ENCODE measurements at regions not wholly inside any gene's neighbourhood (a gene's known extent, or its start where the extent isn't known, plus 50 kb on each side); places are given as distances from the start of the nearest gene placed in this dataset.
A peak's percentile ranks its signal among the peaks of the same experiment; 100 is the strongest.
"Not testable (repeated sequence)": the region's sequence is repeated elsewhere in the genome, so short reads cannot be mapped to it uniquely, and the experiment has no call there.

DNA sequence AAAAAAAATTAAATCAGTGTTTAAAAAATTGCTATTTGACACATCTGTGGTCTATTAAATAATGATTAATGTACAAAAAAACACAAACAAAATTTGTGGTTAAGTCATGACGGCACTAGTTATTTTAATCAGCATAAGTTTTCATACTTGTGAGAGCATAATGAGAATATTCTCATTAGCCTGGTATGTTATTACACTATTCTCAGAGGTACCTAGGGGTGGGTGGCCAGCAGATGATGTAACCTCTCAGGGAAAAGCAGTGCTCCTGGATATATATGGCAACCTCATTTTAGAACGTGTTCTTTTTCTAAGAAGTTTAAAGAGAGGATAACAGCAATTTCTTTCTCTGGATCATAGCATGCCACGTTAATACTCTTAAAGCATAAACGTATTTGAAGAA lies 109.2 kb downstream of the GJA1 start:
- Mint-ChIP-seq H3K4me3 (ENCODE audit: unreplicated experiment) (no peak overlapping the region), H3K4me1 (ENCODE audit: low read depth) (peaks cover 38% of the 10 kb centered on the region), H3K9me3 (ENCODE audit: low read depth) (no peaks in the 10 kb centered on the region), H3K27me3 (ENCODE audit: low read depth) (no peaks in the 10 kb centered on the region), H3K36me3 (ENCODE audit: low read depth) (no peaks in the 10 kb centered on the region), H3K27ac (ENCODE audit: unreplicated experiment) (no peak overlapping the region)
- TF ChIP-seq, protein P1, sequence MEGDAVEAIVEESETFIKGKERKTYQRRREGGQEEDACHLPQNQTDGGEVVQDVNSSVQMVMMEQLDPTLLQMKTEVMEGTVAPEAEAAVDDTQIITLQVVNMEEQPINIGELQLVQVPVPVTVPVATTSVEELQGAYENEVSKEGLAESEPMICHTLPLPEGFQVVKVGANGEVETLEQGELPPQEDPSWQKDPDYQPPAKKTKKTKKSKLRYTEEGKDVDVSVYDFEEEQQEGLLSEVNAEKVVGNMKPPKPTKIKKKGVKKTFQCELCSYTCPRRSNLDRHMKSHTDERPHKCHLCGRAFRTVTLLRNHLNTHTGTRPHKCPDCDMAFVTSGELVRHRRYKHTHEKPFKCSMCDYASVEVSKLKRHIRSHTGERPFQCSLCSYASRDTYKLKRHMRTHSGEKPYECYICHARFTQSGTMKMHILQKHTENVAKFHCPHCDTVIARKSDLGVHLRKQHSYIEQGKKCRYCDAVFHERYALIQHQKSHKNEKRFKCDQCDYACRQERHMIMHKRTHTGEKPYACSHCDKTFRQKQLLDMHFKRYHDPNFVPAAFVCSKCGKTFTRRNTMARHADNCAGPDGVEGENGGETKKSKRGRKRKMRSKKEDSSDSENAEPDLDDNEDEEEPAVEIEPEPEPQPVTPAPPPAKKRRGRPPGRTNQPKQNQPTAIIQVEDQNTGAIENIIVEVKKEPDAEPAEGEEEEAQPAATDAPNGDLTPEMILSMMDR (IDR thresholded peaks at IDR 0.05): no peak
- DNase-seq (ENCODE audit: low spot score): no peak

DNA sequence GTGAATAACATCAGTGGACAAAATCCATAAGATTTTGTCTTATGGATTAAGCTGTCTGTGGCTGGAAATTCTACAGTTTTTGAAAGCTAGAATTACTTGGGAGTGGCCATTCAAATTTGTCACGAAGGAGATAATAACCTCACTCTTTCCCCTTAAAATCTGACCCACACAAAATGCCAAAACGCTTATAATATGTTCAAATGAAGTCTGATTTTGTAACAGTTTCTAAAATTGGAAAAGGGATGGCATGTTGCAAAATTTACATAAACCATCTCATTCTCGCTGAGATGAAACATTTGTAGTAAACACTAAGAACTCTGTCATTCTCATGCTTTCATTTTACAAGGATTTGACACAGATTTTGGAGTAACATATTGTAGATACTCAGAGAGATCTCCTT lies 112.7 kb downstream of the GJA1 start:
- Mint-ChIP-seq H3K27me3 (ENCODE audit: low read depth) (no peaks in the 10 kb centered on the region), H3K36me3 (ENCODE audit: low read depth) (no peaks in the 10 kb centered on the region), H3K27ac (ENCODE audit: unreplicated experiment) (peak overlapping the region; percentile 49), H3K4me3 (ENCODE audit: unreplicated experiment) (peak overlapping the region; percentile 35), H3K9me3 (ENCODE audit: low read depth) (peaks cover 3% of the 10 kb centered on the region), H3K4me1 (ENCODE audit: low read depth) (peaks cover 53% of the 10 kb centered on the region)
- TF ChIP-seq, protein P1 (IDR thresholded peaks at IDR 0.05): no peak
- no peak for DNase-seq (ENCODE audit: low spot score)

DNA sequence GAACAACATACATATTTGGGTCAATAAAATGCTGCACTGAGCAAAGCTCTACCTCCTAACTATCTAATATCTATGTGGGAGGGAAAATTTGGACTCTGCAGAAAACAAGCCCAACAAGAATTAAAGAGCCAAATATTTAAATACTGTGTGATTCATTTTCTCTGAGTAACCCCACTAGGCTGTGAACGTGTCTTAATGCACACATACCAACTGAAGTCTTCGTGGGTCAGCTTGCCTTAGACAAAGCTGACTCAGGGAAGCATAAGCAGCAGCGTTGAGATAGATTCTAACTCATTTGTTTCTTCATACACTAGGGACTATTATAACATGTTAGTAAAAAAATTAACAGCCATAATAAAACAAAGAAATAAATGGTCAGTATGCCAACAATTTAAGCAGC lies 114.3 kb downstream of the GJA1 start:
- Mint-ChIP-seq H3K9me3 (ENCODE audit: low read depth) (peaks cover 3% of the 10 kb centered on the region), H3K4me3 (ENCODE audit: unreplicated experiment) (no peak overlapping the region), H3K27me3 (ENCODE audit: low read depth) (no peaks in the 10 kb centered on the region), H3K36me3 (ENCODE audit: low read depth) (no peaks in the 10 kb centered on the region), H3K27ac (ENCODE audit: unreplicated experiment) (no peak overlapping the region), H3K4me1 (ENCODE audit: low read depth) (peaks cover 38% of the 10 kb centered on the region)
- TF ChIP-seq, protein P1 (IDR thresholded peaks at IDR 0.05): no peak
- DNase-seq (ENCODE audit: low spot score): no peak

DNA sequence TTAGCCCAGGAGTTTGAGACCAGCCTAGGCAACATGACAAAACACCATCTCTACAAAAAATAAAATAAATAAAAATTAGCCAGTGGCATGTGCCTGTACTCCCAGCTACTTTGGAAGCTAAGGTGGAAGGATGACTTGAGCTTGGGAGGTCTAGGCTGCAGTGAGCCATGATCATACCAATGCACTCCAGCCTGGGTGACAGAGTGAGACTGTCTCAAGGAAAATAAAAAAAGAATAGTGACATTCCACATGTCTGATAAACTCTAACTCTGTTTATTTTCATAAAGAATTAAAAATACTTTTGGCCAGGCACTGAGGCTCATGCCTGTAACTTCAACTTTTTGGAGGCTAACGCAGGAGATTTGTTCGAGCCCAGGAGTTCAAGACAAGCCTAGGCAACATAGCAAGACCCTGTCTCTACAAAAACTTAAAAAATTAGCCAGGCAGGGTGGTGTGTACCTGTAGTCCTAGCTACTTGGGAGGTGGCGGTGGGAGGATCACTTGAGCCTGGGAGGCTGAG lies 115.1 kb downstream of the GJA1 start:
- Mint-ChIP-seq H3K27ac (ENCODE audit: unreplicated experiment) (peak overlapping the region; percentile 63), H3K4me1 (ENCODE audit: low read depth) (peaks cover 36% of the 10 kb centered on the region), H3K27me3 (ENCODE audit: low read depth) (no peaks in the 10 kb centered on the region), H3K9me3 (ENCODE audit: low read depth) (peaks cover 3% of the 10 kb centered on the region), H3K4me3 (ENCODE audit: unreplicated experiment) (no peak overlapping the region), H3K36me3 (ENCODE audit: low read depth) (no peaks in the 10 kb centered on the region)
- no peak for DNase-seq (ENCODE audit: low spot score)
- TF ChIP-seq, protein P1 (IDR thresholded peaks at IDR 0.05): no peak

DNA sequence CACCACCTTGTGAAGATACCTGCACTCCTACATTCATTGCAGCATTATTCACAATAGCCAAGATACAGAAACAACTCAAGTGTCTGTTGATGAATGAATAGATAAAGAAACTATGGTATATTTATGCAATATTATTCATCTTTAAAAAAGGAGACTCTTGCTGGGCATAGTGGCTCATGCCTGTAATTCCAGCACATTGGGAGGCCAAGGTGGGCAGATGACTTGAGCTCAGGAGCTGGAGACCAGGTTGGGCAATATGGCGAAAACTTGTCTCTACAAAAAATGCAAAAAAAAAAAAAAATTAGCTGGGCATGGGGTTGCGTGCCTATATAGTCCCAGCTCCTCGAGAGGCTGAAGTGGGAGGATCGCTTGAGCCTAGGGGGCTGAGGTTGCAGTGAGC lies 119.8 kb downstream of the GJA1 start:
- TF ChIP-seq, protein P1 (IDR thresholded peaks at IDR 0.05): no peak
- Mint-ChIP-seq H3K9me3 (ENCODE audit: low read depth) (peaks cover 3% of the 10 kb centered on the region), H3K4me1 (ENCODE audit: low read depth) (peaks cover 10% of the 10 kb centered on the region), H3K36me3 (ENCODE audit: low read depth) (no peaks in the 10 kb centered on the region), H3K4me3 (ENCODE audit: unreplicated experiment) (no peak overlapping the region), H3K27ac (ENCODE audit: unreplicated experiment) (no peak overlapping the region), H3K27me3 (ENCODE audit: low read depth) (no peaks in the 10 kb centered on the region)
- no peak for DNase-seq (ENCODE audit: low spot score)

DNA sequence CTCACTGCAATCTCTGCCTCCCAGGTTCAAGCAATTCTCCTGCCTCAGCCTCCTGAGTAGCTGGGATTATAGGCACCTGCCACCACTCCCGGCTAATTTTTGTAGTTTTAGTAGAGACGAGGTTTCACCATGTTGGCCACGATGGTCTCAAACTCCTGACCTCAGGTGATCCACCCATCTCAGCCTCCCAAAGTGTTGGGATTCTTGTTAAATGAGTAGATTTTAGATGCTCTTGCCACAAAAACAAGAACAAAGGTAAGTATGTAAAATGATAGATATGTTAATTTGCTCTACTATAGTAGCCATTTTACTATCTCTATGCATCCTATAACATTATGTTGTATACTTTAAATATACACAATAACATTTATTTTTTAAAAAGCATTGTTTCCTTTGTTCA lies 120.7 kb downstream of the GJA1 start:
- H3K36me3 Mint-ChIP-seq (ENCODE audit: low read depth); H3K9me3 Mint-ChIP-seq (ENCODE audit: low read depth); H3K27me3 Mint-ChIP-seq (ENCODE audit: low read depth); H3K4me1 Mint-ChIP-seq (ENCODE audit: low read depth); DNase-seq (ENCODE audit: low spot score); H3K4me3 Mint-ChIP-seq (ENCODE audit: unreplicated experiment); H3K27ac Mint-ChIP-seq (ENCODE audit: unreplicated experiment): not testable (repeated sequence)

Data from chondrocyte (in vitro differentiated cells).